Liver (tissue), 3 donors: ENCODE measurements at regions not wholly inside any gene's neighbourhood (a gene's known extent, or its start where the extent isn't known, plus 50 kb on each side); places are given as distances from the start of the nearest gene placed in this dataset.
"Not testable (repeated sequence)": the region's sequence is repeated elsewhere in the genome, so short reads cannot be mapped to it uniquely, and the experiment has no call there.

Experiments
- FOXA2 ChIP-seq: IDR thresholded peaks from 2 replicates; pipeline ENCODE4 v1.6.1; 2016; ENCODE audit warnings: antibody characterized with exemption
- RAD21 ChIP-seq, 2 donors: IDR thresholded peaks; 2 replicates each; pipeline ENCODE4 v1.6.1; 2016; ENCODE audit warnings: antibody characterized with exemption in 2 of 2, mild to moderate bottlenecking in 2 of 2
- RXRA ChIP-seq, 2 donors: IDR thresholded peaks; 2 replicates each; pipeline ENCODE4 v1.6.1; 2017 to 2018; ENCODE audit warnings: antibody characterized with exemption in 2 of 2, mild to moderate bottlenecking in 1 of 2
- SP1 ChIP-seq: IDR thresholded peaks from 2 replicates; pipeline ENCODE4 v1.6.1; 2018; ENCODE audit warnings: antibody characterized with exemption, mild to moderate bottlenecking
- TAF1 ChIP-seq: conservative IDR thresholded peaks from 2 replicates; pipeline ENCODE4 v1.6.1; 2016; ENCODE audit warnings: antibody characterized with exemption, mild to moderate bottlenecking
- TF ChIP-seq, protein P1 (sequence below): fragments of 150-350 bp; IDR thresholded peaks from 2 replicates; pipeline ENCODE4 v1.5.1; 2017; ENCODE audit warnings: improper control_type of control experiment, low read depth, low read length; ENCODE audit not compliant: missing input control
- TF ChIP-seq, protein P2 (sequence below): IDR thresholded peaks from 2 replicates; pipeline ENCODE4 v1.6.1; 2016; ENCODE audit warnings: antibody characterized with exemption
- donor health status: healthy.
- donor health status: healthy.

DNA sequence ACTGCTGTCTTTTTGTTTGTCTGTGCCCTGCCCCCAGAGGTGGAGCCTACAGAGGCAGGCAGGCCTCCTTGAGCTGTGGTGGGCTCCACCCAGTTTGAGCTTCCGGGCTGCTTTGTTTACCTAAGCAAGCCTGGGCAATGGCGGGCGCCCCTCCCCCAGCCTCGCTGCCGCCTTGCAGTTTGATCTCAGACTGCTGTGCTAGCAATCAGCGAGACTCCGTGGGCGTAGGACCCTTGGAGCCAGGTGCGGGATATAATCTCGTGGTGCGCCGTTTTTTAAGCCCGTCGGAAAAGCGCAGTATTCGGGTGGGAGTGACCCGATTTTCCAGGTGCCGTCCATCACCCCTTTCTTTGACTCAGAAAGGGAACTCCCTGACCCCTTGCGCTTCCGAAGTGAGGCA, 296.2 kb downstream of the TSN start:
- not testable (repeated sequence) for TF ChIP-seq TAF1; RXRA (IDR thresholded peaks at IDR 0.05); SP1; RAD21 (IDR thresholded peaks at IDR 0.05); FOXA2
- TF ChIP-seq, protein P1, sequence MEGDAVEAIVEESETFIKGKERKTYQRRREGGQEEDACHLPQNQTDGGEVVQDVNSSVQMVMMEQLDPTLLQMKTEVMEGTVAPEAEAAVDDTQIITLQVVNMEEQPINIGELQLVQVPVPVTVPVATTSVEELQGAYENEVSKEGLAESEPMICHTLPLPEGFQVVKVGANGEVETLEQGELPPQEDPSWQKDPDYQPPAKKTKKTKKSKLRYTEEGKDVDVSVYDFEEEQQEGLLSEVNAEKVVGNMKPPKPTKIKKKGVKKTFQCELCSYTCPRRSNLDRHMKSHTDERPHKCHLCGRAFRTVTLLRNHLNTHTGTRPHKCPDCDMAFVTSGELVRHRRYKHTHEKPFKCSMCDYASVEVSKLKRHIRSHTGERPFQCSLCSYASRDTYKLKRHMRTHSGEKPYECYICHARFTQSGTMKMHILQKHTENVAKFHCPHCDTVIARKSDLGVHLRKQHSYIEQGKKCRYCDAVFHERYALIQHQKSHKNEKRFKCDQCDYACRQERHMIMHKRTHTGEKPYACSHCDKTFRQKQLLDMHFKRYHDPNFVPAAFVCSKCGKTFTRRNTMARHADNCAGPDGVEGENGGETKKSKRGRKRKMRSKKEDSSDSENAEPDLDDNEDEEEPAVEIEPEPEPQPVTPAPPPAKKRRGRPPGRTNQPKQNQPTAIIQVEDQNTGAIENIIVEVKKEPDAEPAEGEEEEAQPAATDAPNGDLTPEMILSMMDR = not testable (repeated sequence)
- TF ChIP-seq, protein P2, sequence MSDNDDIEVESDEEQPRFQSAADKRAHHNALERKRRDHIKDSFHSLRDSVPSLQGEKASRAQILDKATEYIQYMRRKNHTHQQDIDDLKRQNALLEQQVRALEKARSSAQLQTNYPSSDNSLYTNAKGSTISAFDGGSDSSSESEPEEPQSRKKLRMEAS = not testable (repeated sequence)
